Breast epithelium (tissue), 3 donors: ENCODE measurements at regions not wholly inside any gene's neighbourhood (a gene's known extent, or its start where the extent isn't known, plus 50 kb on each side); places are given as distances from the start of the nearest gene placed in this dataset.

Experiments used
- POLR2A ChIP-seq: fragments of 450-650 bp; IDR thresholded peaks from one replicate; pipeline ENCODE4 v1.6.1; 2016; ENCODE audit warnings: antibody characterized with exemption, mild to moderate bottlenecking, moderate library complexity
- TF ChIP-seq, protein P1 (sequence below), 3 donors: fragments of 450-650 bp; IDR thresholded peaks; one replicate each; pipeline ENCODE4 v1.5.1; 2016 to 2017; ENCODE audit warnings: antibody characterized with exemption in 3 of 3, mild to moderate bottlenecking in 3 of 3, moderate library complexity in 3 of 3

DNA sequence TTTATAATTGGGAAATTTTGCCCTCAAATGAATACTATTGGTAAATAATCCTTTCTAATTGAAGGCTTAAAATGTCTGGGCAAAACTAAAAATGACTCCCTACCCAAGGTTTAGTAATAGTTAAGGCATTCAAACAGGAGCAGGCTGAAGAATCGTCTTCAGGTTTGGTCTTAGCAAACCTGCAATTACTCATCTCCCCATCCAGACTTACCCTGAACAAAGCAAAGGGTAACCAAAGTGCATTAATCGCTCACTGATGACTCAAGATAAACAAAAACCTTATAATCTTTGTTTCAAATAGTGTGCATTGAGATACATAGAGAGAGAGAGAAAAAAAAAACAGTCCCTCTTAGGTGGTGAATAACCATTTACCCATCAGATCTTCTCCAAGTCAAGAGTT is 225.5 kb downstream of the BMP2 start:
- no peak for TF ChIP-seq POLR2A
- TF ChIP-seq, protein P1, sequence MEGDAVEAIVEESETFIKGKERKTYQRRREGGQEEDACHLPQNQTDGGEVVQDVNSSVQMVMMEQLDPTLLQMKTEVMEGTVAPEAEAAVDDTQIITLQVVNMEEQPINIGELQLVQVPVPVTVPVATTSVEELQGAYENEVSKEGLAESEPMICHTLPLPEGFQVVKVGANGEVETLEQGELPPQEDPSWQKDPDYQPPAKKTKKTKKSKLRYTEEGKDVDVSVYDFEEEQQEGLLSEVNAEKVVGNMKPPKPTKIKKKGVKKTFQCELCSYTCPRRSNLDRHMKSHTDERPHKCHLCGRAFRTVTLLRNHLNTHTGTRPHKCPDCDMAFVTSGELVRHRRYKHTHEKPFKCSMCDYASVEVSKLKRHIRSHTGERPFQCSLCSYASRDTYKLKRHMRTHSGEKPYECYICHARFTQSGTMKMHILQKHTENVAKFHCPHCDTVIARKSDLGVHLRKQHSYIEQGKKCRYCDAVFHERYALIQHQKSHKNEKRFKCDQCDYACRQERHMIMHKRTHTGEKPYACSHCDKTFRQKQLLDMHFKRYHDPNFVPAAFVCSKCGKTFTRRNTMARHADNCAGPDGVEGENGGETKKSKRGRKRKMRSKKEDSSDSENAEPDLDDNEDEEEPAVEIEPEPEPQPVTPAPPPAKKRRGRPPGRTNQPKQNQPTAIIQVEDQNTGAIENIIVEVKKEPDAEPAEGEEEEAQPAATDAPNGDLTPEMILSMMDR (IDR thresholded peaks at IDR 0.05), result no peak
